ENCODE measurements at regions not wholly inside any gene's neighbourhood (a gene's known extent, or its start where the extent isn't known, plus 50 kb on each side); places are given as distances from the start of the nearest gene placed in this dataset.

DNA sequence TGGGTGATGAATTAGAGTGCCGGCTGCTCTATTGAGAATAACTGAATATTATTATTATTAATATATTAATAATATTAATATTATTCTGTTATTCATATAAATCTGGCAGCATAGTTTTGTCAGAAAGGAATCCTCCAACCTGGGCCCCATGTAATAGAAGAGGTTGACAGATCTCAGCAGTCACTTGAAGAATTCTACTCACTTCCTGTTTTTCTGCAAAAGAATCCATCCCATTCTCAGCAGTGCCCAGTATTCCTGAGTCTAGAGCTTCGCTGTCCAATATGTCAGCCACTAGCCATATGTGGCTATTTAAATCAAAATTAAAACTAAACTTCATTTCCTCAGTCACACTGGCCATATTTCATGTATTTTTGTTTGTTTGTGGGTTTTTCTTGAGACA, 72.4 kb upstream of the USPL1 start:
- TF ChIP-seq, protein P1, sequence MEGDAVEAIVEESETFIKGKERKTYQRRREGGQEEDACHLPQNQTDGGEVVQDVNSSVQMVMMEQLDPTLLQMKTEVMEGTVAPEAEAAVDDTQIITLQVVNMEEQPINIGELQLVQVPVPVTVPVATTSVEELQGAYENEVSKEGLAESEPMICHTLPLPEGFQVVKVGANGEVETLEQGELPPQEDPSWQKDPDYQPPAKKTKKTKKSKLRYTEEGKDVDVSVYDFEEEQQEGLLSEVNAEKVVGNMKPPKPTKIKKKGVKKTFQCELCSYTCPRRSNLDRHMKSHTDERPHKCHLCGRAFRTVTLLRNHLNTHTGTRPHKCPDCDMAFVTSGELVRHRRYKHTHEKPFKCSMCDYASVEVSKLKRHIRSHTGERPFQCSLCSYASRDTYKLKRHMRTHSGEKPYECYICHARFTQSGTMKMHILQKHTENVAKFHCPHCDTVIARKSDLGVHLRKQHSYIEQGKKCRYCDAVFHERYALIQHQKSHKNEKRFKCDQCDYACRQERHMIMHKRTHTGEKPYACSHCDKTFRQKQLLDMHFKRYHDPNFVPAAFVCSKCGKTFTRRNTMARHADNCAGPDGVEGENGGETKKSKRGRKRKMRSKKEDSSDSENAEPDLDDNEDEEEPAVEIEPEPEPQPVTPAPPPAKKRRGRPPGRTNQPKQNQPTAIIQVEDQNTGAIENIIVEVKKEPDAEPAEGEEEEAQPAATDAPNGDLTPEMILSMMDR (IDR thresholded peaks at IDR 0.05), result no peak
- no peak for TF ChIP-seq POLR2A (IDR thresholded peaks at IDR 0.05)
